ENCODE measurements at regions not wholly inside any gene's neighbourhood (a gene's known extent, or its start where the extent isn't known, plus 50 kb on each side); places are given as distances from the start of the nearest gene placed in this dataset.

- TF ChIP-seq NFE2 (CRISPR knock-in tag; IDR thresholded peaks at IDR 0.05) (no peak), REPIN1 (CRISPR knock-in tag; IDR thresholded peaks at IDR 0.05; ENCODE audit: borderline replicate concordance, low read depth) (no peak), CTCF (CRISPR knock-in tag; IDR thresholded peaks at IDR 0.05) (no peak), ZFY (CRISPR knock-in tag; IDR thresholded peaks at IDR 0.05) (no peak), CEBPZ (IDR thresholded peaks at IDR 0.05; ENCODE audit: low read length) (no peak), ZNF740 (CRISPR knock-in tag; IDR thresholded peaks at IDR 0.05) (no peak), POLR2AphosphoS2 (IDR thresholded peaks at IDR 0.05; ENCODE audit: low read depth, low read length) (no peak), ZNF224 (CRISPR knock-in tag; IDR thresholded peaks at IDR 0.05) (no peak), HNRNPUL1 (IDR thresholded peaks at IDR 0.05; ENCODE audit: low read depth, low read length) (no peak), TARDBP (CRISPR knock-in tag; IDR thresholded peaks at IDR 0.05) (no peak), PRDM4 (CRISPR knock-in tag; IDR thresholded peaks at IDR 0.05; ENCODE audit: borderline replicate concordance) (no peak)
- TF ChIP-seq, protein P1, sequence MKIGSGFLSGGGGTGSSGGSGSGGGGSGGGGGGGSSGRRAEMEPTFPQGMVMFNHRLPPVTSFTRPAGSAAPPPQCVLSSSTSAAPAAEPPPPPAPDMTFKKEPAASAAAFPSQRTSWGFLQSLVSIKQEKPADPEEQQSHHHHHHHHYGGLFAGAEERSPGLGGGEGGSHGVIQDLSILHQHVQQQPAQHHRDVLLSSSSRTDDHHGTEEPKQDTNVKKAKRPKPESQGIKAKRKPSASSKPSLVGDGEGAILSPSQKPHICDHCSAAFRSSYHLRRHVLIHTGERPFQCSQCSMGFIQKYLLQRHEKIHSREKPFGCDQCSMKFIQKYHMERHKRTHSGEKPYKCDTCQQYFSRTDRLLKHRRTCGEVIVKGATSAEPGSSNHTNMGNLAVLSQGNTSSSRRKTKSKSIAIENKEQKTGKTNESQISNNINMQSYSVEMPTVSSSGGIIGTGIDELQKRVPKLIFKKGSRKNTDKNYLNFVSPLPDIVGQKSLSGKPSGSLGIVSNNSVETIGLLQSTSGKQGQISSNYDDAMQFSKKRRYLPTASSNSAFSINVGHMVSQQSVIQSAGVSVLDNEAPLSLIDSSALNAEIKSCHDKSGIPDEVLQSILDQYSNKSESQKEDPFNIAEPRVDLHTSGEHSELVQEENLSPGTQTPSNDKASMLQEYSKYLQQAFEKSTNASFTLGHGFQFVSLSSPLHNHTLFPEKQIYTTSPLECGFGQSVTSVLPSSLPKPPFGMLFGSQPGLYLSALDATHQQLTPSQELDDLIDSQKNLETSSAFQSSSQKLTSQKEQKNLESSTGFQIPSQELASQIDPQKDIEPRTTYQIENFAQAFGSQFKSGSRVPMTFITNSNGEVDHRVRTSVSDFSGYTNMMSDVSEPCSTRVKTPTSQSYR (CRISPR knock-in tag; IDR thresholded peaks at IDR 0.05; ENCODE audit: borderline replicate concordance) = no peak
- TF ChIP-seq, protein P2, sequence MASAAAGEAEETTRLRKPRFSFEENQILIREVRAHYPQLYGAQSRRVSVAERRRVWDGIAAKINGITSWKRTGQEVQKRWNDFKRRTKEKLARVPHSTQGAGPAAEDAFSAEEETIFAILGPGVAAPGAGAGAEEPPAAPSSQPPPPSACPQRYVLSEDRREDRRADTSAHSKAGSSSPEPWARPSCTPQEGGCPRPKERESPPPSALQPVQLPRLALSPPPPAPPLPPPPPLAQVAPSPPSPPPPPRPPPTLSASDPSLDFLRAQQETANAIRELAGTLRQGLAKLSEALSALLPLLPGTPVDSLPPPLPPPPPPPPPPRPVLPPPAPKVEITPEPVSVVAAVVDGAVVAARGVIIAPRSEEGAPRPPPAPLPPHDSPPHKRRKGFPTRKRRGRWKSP (CRISPR knock-in tag; IDR thresholded peaks at IDR 0.05) = no peak
These were observed 228.7 kb upstream of the LRFN5 start for GRCh38 chr14:41377932-41378331.

Data from HepG2 (cell line).